Testis (tissue), 2 donors: ENCODE measurements at regions not wholly inside any gene's neighbourhood (a gene's known extent, or its start where the extent isn't known, plus 50 kb on each side); places are given as distances from the start of the nearest gene placed in this dataset.

ENCODE experiments used
- DNase-seq: peaks from one replicate; pipeline ENCODE4 v3.0.0-alpha.2; 2019
- H3K27ac ChIP-seq, 2 donors: fragments of 200-600 bp; sonication (generic); one replicate each; pipeline ENCODE4 v1.5.1; 2019
- H3K27me3 ChIP-seq: fragments of 200-600 bp; sonication (generic); one replicate; pipeline ENCODE4 v1.5.1; 2019
- H3K36me3 ChIP-seq: fragments of 200-600 bp; sonication (generic); one replicate; pipeline ENCODE4 v1.5.1; 2017; ENCODE audit warnings: low read depth; ENCODE audit errors: missing control alignments
- H3K4me1 ChIP-seq: fragments of 200-600 bp; sonication (generic); one replicate; pipeline ENCODE4 v1.5.1; 2019
- H3K4me3 ChIP-seq, 2 donors: fragments of 200-600 bp; sonication (generic); one replicate each; pipeline ENCODE4 v1.5.1; 2017 to 2019
- H3K9me3 ChIP-seq: fragments of 200-600 bp; sonication (generic); one replicate; pipeline ENCODE4 v1.5.1; 2017
- CTCF ChIP-seq, 3 experiments: fragments of 450-650 bp in 2 of 3; fragments of 200-600 bp in 1 of 3; sonication (generic) in 1 of 3; IDR thresholded peaks; one replicate each; pipeline ENCODE4 v1.5.1; 2016 to 2019; ENCODE audit warnings: antibody characterized with exemption in 3 of 3, mild to moderate bottlenecking in 2 of 3, moderate library complexity in 1 of 3
- POLR2A ChIP-seq: fragments of 450-650 bp; IDR thresholded peaks from one replicate; pipeline ENCODE4 v1.6.1; 2017; ENCODE audit warnings: antibody characterized with exemption, mild to moderate bottlenecking, moderate library complexity
- WGBS, 2 donors: methylation state at CpG; one replicate each; pipeline ENCODE4 v1.1.5; 2018; 5-methylcytosine and 5-hydroxymethylcytosine counted together
- intact Hi-C: fragments of 100-400 bp; cut with DNase I; formaldehyde crosslinking; loops from one replicate; pipeline ENCODE4 v1.15.1; 2023; ENCODE audit warnings: low total_unique reads

- H3K27ac ChIP-seq: no peak overlapping the region
- H3K4me1 ChIP-seq: peaks cover 8% of the 10 kb centered on the region
- no peaks in the 10 kb centered on the region for H3K36me3 ChIP-seq
- WGBS, 2 donors: 96 to 97% methylated on average over 4 to 9 of the region's 9 CpGs
- H3K9me3 ChIP-seq: no peaks in the 10 kb centered on the region
- intact Hi-C loops: no loop called here
- H3K27me3 ChIP-seq: no peaks in the 10 kb centered on the region
- DNase-seq: no peak
- no peak overlapping the region for H3K4me3 ChIP-seq
- TF ChIP-seq POLR2A (no peak), CTCF (IDR thresholded peaks at IDR 0.05) (no peak)
Observed at GRCh38 chr16:88284101-88284500, 98.7 kb upstream of the ZNF469 start.

GRCh38 chr16:88284626-88285513, 97.9 kb upstream of the ZNF469 start:
- H3K27ac ChIP-seq: no peak overlapping the region
- no peaks in the 10 kb centered on the region for H3K9me3 ChIP-seq
- no peak for DNase-seq
- H3K4me1 ChIP-seq: peaks cover 8% of the 10 kb centered on the region
- no peaks in the 10 kb centered on the region for H3K36me3 ChIP-seq
- H3K4me3 ChIP-seq: no peak overlapping the region
- 89% methylated on average over 8 to 20 of the region's 20 CpGs for WGBS, 2 donors
- no peak for TF ChIP-seq POLR2A
- no peak for TF ChIP-seq CTCF (IDR thresholded peaks at IDR 0.05)
- H3K27me3 ChIP-seq: no peaks in the 10 kb centered on the region
- intact Hi-C loops: no loop called here

- Histone ChIP-seq H3K9me3 (no peaks in the 10 kb centered on the region), H3K27ac (no peak overlapping the region), H3K4me1 (peaks cover 8% of the 10 kb centered on the region), H3K4me3 (no peak overlapping the region), H3K36me3 (no peaks in the 10 kb centered on the region), H3K27me3 (no peaks in the 10 kb centered on the region)
- WGBS, 2 donors: 90 to 94% methylated on average over 7 to 10 of the region's 10 CpGs
- no peak for DNase-seq
- TF ChIP-seq POLR2A (no peak), CTCF (IDR thresholded peaks at IDR 0.05) (no peak)
- intact Hi-C loops: no loop called here
Observed at GRCh38 chr16:88285514-88285822, 97.3 kb upstream of the ZNF469 start.

- 88 to 92% methylated on average over 9 to 10 of the region's 10 CpGs for WGBS, 2 donors
- Histone ChIP-seq H3K4me3 (no peak overlapping the region), H3K9me3 (no peaks in the 10 kb centered on the region), H3K27me3 (no peaks in the 10 kb centered on the region), H3K36me3 (no peaks in the 10 kb centered on the region), H3K4me1 (peaks cover 8% of the 10 kb centered on the region), H3K27ac (no peak overlapping the region)
- DNase-seq: no peak
- no peak for TF ChIP-seq POLR2A
- TF ChIP-seq CTCF (IDR thresholded peaks at IDR 0.05): no peak
- intact Hi-C loops: no loop called here
Observed at GRCh38 chr16:88286301-88286923, 96.3 kb upstream of the ZNF469 start.
